Right lobe of liver (tissue), 4 donors: ENCODE measurements at regions not wholly inside any gene's neighbourhood (a gene's known extent, or its start where the extent isn't known, plus 50 kb on each side); places are given as distances from the start of the nearest gene placed in this dataset.

Source experiments
- CTCF ChIP-seq, 4 donors: fragments of 200-600 bp in 3 of 4; fragments of 450-650 bp in 1 of 4; IDR thresholded peaks; one replicate each; pipeline versions ENCODE4 v1.5.1 to v1.8.0; 2016 to 2022; ENCODE audit warnings: antibody characterized with exemption in 4 of 4, mild to moderate bottlenecking in 2 of 4
- POLR2A ChIP-seq: fragments of 450-650 bp; IDR thresholded peaks from one replicate; pipeline ENCODE4 v1.6.1; 2017; ENCODE audit warnings: antibody characterized with exemption, mild to moderate bottlenecking
- donor health status: DM: no; HTN: no; CAD: no.
- donor health status: DM: no; HTN: no; CAD: no.
- donor health status: DM: no; HTN: yes; CAD: no.

DNA sequence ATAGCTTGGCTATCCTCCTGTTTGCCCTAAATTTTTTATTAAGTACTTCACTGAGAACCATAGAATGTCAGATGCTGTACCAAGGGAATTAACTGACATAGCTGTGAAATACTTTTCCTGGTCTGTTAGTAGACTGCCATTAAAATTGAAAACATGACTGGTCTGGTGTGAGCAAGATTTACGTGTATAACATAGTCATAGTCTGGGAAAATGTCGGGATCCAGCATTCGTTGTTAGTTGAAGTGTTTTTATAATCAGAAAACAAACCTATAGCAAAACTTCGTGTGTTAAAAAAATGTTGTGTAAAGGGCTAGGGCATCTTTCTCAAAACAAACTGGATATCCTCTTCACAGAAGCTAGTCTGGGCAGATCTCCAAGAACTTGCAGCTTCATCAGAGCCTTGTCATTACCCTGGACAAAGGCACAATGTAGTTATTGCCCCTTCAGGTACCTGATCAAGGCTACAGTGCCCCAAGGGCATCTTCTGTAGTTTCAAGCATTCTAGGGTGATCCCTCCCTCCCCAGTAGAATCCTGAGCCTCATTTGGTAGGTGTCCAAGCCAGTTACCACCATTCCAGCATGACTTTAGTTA is 454.2 kb upstream of the SGCD start:
- no peak for TF ChIP-seq CTCF (IDR thresholded peaks at IDR 0.05)
- no peak for TF ChIP-seq POLR2A
